Fibroblast of lung (primary cell): ENCODE measurements at regions not wholly inside any gene's neighbourhood (a gene's known extent, or its start where the extent isn't known, plus 50 kb on each side); places are given as distances from the start of the nearest gene placed in this dataset.

Experiments
- CTCF ChIP-seq, 2 donors: IDR thresholded peaks in 1 of 2; conservative IDR thresholded peaks in 1 of 2; 1 replicate in 1 of 2; 2 replicates in 1 of 2; pipeline ENCODE4 v1.5.1; 2011 to 2012; ENCODE audit warnings: low read length in 2 of 2, control low read depth in 1 of 2, inconsistent platforms in 1 of 2, low read depth in 1 of 2, mild to moderate bottlenecking in 1 of 2
- EZH2 ChIP-seq: IDR thresholded peaks from 2 replicates; pipeline ENCODE4 v1.5.1; 2012; ENCODE audit warnings: low read length, control low read depth, mild to moderate bottlenecking; ENCODE audit errors: missing control alignments

GRCh38 chr5:4395752-4396151 lies 744.4 kb upstream of the ADAMTS16 start:
- TF ChIP-seq CTCF (conservative IDR thresholded peaks at IDR 0.05 in 1 of 2, IDR thresholded peaks at IDR 0.05 in 1 of 2; ENCODE audit: low read depth in 1 of 2, low read length in 2 of 2) (no peak), EZH2 (no peak)
